ENCODE measurements at regions not wholly inside any gene's neighbourhood (a gene's known extent, or its start where the extent isn't known, plus 50 kb on each side); places are given as distances from the start of the nearest gene placed in this dataset.
A peak's percentile ranks its signal among the peaks of the same experiment; 100 is the strongest.

DNA sequence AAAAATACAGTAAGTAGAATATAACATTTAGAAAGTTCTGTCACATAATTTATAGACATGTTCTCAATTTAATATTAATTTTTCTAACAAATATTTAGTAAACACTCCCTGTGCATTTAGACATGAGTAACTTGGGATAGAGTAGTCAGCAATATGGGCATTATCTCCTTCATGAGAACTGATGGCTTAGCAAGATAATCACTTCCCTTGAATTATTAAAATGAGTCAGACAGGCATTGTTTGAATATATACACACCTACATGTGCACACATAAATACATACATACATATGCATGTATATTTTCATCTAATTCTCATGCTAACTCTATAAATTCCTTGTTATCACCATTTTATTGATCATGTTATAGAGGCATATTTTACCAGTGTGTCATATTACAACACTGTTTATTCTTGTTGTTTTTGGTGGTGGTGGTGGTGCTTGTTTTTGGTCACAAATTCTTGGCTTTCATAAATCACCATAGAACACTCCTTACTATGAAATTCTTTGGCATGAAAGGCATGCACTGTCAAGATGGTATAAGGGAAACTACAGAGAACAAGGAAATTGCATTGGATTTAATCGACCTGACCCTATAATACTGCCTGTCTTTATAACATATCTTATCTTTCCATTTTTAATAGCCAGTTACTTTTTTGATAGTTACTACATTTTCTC, 434.5 kb upstream of the MANEA start:
- DNase-seq, result no peak

DNA sequence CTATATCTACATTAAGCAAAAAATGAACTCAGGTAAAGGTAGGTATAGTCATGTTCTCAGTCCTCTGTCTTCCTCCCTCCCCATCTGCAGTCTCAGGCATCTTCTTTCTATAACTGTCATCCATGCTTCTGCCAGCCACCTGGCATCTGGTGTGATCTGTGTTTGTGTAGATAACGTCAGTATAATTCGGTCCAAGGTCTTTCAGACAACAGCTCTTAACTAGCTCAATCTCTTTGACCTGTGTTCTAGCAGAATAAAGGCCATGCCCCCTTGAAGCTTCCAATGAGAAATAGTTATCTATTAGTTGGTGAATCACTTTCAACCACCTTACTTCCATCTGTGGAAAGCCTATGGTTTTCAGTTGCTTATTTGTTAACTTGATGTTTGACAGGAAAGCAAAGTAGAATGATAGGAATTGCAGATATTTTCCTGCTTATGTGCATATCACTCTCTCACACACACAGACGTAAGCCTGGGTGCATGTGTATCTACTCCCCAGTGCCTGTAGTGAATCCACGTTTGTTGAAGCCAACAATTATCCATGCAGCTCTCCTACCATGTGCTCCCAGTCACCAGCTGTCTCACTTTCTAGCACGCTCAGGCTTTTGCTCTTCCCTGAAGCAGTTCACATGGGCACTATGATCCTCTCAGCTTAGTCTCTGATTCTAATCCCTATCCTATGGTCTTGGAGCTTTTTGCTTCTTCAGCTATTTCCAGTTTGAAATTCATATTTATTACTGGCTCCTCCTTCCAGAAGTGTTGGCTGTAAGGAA, 433.7 kb upstream of the MANEA start:
- no peak for DNase-seq

DNA sequence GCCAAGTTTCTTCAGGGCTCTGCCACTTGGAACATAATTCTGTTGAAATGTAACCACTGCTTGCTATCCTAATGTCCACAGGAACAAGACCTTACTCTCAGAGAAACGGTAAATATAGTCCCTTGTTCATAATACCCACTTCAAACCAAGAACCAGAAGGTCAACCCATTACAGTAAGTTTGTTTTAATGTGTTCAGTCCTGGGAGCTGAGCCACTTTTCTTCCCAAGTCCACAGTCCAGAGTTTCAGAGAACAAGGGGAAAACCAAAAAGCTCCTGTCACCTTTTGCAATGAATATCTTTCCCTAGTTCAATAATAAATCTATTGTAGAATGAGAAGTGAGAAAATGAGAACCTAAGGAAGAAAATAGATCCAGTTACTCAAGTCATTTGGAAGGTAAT, 431.9 kb upstream of the MANEA start:
- DNase-seq, result no peak

DNA sequence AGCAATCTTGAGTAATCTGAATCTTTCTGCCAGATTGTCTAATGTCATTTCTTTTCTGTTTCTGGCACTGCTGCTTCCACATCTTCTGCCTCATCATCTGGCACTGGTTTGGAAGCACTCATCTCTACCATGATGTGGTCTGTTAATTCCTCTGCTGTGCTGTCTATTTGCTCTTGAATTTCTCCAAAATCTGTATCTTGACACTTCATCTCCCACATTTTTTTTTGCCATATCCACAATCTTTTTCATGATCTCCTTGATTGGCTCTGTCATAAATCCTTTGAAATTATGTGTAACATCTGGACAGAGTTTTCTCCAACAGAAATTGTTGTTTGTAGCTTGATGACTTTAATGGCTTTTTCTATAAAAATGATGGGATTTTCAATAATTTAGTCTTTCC, 417.8 kb upstream of the MANEA start:
- no peak for DNase-seq

DNA sequence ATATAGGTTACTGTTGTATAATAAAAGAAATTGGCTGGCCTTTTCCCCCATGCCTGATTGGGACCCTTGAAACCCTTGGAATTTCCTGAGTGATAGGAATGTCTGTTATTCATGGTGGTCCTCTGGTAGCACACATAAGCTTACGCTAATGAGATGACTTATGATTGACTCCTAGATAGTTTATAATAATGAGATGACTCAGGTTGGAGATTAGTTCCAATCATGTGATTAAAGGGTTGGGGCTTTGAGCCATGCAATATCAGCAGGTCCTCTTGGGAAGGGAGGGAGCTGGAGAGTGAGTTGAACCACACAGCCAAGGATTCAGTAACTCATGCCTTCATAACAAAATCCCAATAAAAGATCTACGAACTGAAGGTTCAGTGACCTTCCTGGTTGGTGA, 407.6 kb upstream of the MANEA start:
- DNase-seq, result no peak

DNA sequence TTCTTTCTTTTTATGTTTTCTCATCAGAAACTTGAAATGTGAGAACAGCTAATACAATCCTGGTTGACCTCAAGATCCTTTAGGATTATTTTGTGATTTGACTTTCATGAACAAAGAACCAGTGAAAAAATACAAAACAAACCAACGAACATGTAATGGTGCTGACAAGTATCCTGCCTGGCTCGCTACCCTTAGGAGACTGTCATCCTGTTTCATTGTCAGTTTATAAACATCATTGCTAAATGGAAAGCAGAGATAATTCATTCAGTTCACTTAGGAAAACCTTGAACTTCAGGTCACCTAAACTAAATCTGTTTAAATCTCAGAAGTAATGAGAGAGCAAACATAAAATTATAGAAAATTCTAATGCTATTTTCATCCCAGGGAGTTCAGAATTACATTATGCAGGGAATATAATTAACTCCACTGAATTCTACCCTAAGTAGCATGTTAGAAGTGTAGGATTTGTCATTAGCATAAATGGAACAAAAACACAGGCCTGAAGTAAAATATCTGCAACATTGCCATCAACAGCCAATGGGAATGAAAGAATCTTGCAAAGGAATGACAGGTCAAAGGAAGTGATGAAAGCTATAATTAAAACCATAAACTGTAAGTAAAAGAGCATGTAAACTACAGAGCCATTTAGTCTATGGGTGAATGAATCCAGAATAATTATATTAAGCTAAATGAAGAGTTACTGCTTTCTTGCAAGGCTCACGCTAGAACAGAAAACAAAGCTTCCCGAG, 401.2 kb upstream of the MANEA start:
- DNase-seq, result no peak

DNA sequence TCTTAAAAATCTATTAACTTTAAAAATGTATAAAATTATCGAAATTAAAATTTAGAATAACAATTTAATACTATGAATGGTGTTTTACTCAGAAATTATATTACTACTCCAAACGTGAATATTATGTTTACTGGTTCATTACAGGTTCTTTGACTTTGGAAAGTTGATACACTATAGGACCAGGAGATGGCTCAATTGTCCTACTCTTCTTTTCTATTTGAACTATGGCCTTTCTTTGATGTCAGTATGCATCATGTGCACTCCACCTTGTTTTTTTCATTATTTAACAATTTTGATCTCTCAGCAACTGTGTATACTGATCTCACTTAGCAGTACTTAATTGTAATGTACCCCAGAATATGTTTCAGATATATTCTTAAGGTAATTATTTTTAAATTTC, 391.5 kb upstream of the MANEA start:
- DNase-seq, result no peak

DNA sequence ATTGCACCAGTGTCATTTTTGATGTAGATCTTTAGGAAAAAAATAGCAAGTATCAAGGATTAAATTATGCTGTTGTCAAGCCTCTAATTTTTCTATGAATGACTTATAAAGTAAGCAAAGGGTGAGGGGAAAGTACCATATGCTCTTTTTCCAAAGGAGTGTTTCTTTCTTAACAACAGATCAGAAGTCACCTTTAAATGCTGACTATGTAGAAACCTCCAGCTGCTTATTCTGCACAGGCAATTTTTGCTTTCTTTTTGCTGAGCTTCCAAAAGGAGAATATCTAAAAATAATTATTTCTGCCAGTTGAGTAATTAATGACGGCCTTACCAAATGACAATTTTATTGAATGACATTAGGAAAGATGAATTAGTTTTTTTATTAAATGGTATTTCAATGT, 390.6 kb upstream of the MANEA start:
- DNase-seq, result no peak

DNA sequence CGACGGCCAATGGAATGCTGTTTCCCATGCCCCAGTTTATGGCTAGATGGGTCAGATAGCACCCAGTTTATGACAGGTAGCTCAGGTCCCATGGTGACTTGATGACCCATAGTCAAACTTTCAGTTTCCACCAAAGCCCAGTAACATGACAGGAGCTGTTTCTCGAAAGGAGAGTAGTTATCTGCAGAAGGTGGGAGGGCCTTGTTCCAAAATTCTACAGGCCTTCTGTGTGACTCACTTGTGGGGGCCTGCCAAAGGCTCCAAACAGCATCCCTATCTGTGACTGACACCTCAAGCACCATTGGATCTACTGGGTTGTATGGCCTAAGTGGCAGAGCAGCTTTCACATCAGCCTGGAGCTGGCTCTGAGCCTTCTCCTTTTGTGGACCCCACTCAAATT, 379.7 kb upstream of the MANEA start:
- DNase-seq, result no peak

DNA sequence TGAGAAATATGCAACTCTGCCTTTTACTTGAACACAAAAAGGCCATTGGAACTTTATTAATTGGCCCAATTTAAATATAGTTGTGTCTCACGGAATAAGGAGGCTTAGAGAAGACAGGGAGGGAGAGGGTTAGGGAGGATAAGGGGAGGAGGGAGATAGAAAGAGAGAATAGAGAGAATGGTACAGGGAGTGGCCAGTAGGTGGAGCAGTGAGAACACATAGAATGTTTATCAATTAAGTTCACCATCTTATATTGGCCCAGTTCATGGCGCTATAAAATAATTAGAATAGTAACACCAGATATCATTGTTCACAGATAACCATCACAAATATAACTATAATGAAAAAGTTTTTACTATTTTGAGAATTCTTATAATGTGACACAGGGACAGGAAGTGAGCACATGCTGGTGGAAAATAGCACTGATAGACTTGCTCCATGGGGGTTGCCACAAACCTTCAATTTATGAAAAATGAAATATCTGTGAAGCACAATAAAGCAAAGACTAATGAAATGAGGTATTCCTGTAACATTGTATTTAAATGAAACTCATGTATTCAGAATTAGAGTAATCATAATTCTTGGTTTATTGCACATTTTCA, 374.1 kb upstream of the MANEA start:
- DNase-seq, result no peak

DNA sequence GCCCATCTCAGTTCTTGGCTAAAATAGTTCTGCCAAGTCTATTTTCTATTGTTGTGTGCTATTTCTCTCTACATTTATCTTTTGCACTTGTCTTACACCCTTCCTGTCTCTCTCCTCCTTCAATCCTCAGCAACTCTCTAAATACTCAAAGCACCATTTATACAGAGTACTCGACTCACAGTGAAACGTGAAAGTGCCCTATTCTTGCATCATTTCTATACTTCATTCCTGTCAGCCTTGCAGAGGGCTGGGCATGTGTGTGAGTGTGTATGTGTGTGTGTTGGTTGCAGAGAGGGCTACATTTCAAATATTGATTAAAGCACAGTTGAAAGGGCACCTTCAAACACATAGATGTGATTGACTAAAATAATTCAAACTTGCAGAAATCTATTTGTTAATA, 373.2 kb upstream of the MANEA start:
- no peak for DNase-seq

DNA sequence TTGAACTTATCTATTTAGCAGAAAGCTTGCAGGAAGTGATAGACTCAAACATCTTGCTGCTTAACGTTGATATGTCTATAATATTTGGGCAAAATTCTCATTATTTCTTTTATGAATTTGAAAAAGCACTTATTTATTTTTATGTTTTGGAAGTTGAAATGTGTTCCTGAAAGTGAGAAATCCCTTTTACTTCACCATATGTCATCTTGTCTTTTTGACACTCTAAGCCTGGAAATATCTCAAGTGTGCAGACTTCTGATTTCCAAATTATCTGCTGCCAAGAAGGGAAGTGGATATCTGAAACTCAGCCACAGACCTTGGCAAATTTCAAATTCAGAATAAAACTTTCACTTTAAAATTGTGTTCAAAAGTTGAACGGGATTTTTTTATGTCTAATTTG, 368.7 kb upstream of the MANEA start:
- DNase-seq, result peak; percentile 69

DNA sequence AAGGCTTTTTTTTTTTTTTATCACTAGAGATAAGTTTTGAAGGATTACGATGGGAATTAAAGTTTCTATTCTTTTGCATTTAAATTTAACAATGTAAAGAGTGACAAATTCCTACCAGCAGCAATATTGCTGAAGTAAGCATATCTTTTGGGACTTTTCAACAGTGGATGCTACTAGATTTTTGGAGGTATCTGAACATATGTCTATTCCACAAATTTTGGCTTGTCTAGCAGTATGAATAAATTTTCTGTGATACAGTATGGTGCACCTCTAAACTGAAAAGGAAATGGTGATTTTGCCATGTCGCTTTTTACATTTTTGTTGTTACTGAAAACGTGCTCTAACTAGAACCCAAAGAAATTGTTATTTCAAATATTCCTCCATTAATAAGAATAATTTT, 368.3 kb upstream of the MANEA start:
- no peak for DNase-seq

DNA sequence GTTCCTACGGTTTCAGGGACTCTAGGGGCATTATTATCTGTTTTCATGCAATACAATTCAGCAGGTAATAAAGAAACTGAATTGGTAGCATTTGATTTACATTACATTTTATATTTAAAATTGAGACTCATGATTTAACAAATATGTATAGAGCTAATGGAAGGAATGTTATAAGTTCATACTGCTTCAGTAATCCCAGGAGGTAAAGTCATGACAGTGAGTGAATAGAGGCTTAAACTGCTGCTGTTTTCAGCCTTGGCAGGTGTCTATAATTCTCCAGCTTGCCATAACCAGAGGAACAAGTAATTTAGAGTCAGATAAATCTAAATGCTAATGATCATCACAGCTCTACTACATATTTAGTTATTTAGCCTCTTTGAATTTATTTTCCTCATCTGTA, 360.8 kb upstream of the MANEA start:
- no peak for DNase-seq

DNA sequence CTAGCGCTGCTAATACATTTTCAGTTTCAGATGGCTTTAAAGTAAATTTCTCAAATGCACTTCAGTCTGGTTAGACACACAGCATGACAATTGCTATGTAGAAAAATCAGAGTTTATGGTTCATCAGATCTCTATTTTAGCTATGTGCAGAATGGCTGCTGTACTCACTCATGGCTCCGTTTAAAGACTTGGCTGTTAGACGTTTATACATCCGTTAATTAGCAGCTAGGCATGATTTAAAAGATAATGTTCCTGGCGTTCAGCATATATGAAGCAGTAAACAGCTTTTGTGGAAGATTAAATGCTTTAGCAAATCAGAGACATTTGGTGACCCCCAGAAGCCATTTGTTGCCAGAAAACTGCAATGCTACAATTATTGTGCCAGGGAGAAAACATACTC, 350.0 kb upstream of the MANEA start:
- DNase-seq, result no peak

DNA sequence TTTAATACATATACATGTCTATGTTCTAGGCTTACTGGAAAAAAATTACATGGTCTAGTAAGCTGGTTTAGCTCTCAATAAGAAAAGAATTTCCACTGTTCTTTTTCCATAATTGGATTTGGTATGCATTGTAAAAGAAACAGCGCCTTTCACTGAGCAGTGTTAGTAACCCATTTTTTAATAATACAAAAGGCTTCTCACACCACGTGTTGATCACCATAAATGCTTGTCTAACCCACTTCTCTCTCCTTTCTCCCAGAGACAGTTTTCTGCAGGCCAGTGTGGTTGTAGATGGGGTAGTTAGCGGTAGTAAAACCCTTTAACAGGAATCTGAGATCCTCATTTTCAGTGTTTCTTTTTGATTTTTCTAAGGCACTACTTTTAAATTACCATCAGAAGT, 348.7 kb upstream of the MANEA start:
- no peak for DNase-seq

DNA sequence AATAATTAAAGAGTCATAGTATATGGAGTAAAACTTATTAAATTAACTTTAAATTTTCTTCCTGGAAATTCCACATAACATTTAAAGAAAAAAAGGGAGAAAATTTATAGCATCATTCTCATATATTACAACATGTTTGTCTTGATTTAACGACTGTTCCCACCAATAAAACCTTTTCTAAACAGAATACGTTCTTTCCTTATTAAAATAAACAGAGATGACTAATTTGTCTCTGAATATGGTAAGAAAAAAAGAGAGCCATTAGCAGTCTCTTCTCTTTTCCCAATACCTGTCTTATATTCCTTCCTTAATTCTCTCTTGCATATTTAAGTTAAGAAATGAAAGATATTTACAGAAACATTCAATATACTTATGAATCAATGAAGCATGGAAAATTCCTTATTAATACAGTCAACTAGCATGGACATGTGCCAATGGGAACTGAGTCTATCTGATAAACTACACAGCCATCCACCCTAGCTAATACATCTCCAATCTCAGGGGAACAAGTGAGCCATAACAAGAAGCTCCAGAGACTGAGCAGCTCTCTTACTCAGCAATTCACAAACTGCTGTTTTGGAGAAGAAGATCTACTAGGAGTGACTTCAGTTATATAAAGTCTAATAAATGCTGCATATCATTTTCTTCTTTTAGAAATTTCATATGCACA, 347.1 kb upstream of the MANEA start:
- DNase-seq, result no peak

DNA sequence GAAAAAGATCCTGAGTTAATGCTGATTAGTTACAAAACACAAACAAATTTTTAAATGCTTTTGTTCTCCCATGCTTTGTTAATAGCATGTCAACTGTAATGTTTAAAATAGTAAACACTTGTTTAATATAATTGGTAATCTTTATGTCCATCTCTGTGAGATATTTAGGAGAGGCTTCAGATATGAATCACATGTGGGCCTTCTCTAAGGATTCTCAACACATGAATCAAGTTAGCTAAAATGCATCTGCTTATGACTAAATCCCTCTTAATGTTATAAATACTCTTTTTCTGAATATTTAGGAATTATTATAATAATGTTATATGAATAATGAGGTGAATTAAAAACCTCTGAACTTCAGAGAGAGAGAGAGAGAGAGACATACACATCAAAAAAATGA, 345.9 kb upstream of the MANEA start:
- no peak for DNase-seq

DNA sequence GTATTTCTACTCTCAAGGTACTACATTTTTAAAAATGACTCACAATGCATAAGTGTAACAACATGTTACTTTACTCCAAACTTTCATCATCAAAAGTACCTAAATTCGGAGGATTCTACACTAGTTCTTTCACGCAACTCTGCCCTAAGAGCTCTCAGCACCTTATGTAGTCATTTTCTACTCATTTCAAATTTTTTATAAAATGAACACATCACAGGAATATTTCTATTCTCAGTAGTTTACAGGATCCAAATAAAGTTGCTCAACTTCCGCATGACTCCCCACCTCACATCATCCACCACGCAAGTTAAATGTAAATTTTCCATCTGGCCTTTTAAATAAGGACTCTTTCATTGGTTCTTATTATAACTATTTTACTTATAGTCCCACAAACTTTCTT, 344.9 kb upstream of the MANEA start:
- no peak for DNase-seq

DNA sequence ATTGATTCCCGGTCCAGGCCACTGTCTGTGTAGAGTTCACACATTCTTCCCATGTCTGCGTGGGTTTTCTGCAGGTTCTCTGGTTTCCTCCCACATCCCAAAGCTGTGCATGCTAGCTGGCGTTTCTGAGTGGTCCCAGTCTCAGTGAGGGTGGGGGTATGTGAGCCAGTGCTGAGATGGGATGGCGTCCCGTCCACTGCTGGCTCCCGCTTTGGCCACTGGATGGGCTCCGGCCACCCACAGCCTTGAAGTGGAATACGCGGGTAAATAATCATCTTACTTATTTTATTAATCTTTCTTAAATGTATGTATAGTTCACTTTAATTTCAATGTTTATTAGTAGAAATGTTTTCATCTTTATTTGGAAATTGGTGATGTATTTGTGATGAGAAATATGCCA, 343.5 kb upstream of the MANEA start:
- DNase-seq, result no peak

DNA sequence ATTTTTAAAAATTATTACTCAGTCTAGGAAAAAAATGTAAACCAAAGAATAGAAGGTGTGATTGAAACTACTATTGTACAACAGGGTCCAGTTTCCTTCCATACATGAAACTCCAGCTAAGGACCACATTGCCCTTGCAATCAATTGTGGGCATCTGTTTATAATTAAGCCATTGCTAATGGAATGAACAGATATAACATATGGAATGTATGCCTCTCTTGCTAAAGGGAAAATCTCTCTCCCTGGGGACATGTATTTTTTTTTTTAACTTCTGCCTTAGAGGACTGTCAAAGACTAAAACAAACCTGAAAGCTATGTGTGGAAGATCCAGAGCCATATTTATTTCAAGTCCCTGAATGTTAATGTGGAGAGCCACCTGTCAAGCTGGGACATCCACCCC, 336.8 kb upstream of the MANEA start:
- peak; percentile 94 for DNase-seq

DNA sequence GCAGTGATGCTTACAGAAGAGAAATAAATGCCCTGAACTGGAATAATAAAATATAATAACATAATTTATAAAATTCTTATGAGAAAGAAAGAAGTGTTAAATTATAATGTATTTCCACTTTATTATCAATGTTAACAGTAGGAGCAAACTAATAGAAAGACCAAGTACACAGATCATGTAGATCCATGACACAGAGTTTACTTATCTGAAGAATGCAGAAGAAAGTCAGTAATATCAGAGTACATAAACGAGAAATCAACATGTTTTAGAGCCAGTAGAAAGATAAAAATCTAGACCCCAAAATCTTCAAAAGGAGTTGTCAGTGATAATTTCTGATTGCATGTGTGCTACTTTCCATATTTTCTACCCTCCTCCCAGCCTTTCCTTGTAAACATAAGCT, 334.8 kb upstream of the MANEA start:
- DNase-seq, result no peak

DNA sequence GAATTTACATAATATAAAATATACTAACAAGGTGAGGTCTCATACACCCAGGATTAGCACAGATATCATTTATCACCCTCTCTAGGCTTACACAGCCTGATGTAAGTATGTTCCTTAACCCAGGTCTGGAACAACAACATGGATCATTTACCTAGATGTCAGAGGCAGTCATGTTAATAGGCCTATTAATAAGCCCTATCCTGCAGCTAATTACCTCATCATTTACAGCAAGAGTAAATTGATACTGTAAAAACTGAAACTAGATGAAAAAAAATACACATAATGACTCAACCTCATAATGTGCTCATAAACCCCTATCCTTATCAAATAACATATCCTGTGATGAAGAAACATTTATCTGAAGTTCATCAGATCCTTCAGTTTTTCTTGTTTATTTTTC, 334.3 kb upstream of the MANEA start:
- DNase-seq, result peak; percentile 20

All from NCI-H524 treated with DMSO at 0.1 percent for 48 hours (cell line).